Coronary artery (tissue), 2 donors: ENCODE measurements at regions not wholly inside any gene's neighbourhood (a gene's known extent, or its start where the extent isn't known, plus 50 kb on each side); places are given as distances from the start of the nearest gene placed in this dataset.

Experiments
- DNase-seq: peaks from one replicate; pipeline ENCODE4 v3.0.0-alpha.2; 2017; ENCODE audit warnings: low spot score
- H3K27ac ChIP-seq, 2 donors: fragments of 200-600 bp; sonication (generic); one replicate each; pipeline ENCODE4 v1.5.1; 2016 to 2019
- H3K4me3 ChIP-seq: fragments of 200-600 bp; sonication (generic); 2 replicates; pipeline ENCODE4 v1.5.1; 2016; ENCODE audit warnings: mild to moderate bottlenecking, moderate library complexity
- TF ChIP-seq, protein P1 (sequence below): fragments of 200-600 bp; sonication (generic); IDR thresholded peaks from one replicate; pipeline ENCODE4 v1.5.1; 2019; ENCODE audit warnings: antibody characterized with exemption

GRCh38 chr13:105567951-105568525 is 967.4 kb downstream of the EFNB2 start:
- H3K4me3 ChIP-seq: no peak overlapping the region
- H3K27ac ChIP-seq: no peak overlapping the region
- no peak for DNase-seq
- TF ChIP-seq, protein P1, sequence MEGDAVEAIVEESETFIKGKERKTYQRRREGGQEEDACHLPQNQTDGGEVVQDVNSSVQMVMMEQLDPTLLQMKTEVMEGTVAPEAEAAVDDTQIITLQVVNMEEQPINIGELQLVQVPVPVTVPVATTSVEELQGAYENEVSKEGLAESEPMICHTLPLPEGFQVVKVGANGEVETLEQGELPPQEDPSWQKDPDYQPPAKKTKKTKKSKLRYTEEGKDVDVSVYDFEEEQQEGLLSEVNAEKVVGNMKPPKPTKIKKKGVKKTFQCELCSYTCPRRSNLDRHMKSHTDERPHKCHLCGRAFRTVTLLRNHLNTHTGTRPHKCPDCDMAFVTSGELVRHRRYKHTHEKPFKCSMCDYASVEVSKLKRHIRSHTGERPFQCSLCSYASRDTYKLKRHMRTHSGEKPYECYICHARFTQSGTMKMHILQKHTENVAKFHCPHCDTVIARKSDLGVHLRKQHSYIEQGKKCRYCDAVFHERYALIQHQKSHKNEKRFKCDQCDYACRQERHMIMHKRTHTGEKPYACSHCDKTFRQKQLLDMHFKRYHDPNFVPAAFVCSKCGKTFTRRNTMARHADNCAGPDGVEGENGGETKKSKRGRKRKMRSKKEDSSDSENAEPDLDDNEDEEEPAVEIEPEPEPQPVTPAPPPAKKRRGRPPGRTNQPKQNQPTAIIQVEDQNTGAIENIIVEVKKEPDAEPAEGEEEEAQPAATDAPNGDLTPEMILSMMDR: no peak

GRCh38 chr13:105565136-105565727 is 970.2 kb downstream of the EFNB2 start:
- DNase-seq: no peak
- no peak overlapping the region for H3K27ac ChIP-seq
- H3K4me3 ChIP-seq: no peak overlapping the region
- TF ChIP-seq, protein P1: no peak

- DNase-seq: no peak
- TF ChIP-seq, protein P1: no peak
- H3K27ac ChIP-seq: no peak overlapping the region
- no peak overlapping the region for H3K4me3 ChIP-seq
These were observed 983.4 kb downstream of the EFNB2 start for GRCh38 chr13:105552078-105552477.

DNA sequence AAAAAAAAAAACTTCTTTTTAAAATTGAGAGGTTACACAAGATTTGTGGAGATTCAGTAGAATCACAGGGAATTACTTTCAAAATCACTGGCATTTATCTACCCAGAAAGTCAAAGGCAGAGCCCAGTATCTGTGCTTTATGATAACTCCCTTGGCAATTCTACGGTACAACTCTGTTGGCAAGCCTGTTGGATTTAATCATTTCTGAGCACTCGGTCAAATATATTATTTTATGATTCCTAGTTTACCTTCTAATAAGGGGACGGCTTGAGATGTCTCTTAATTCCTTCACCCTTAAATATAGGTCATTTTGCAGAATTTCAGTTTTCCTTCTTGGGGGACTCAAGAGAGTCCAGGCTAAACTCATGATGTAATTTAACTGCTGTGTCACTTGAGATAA is 987.6 kb downstream of the EFNB2 start:
- no peak for DNase-seq
- Histone ChIP-seq H3K27ac (no peak overlapping the region), H3K4me3 (no peak overlapping the region)
- TF ChIP-seq, protein P1: no peak

GRCh38 chr13:105545811-105546210 is 989.7 kb downstream of the EFNB2 start:
- Histone ChIP-seq H3K27ac (no peak overlapping the region), H3K4me3 (no peak overlapping the region)
- no peak for DNase-seq
- TF ChIP-seq, protein P1: no peak

DNA sequence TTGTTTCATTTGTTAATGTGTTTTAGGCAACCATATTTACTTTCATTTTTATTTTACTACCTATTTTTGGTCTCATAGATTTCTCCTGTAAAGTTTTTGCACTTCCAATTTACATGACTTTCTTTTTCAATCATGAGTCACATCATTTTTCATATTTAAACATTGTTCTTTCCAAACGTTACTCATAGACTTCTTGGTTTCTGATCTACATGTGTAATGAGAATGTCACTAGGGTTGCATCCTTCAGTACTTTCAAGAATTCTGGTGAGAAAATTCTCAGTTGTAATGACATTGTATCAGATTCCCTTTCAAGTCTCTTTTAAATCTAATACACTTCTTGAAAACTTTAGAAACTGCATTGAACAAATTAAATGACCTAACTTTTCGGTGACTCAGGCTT is 991.7 kb downstream of the EFNB2 start:
- DNase-seq: no peak
- TF ChIP-seq, protein P1: no peak
- Histone ChIP-seq H3K27ac (no peak overlapping the region), H3K4me3 (no peak overlapping the region)

DNA sequence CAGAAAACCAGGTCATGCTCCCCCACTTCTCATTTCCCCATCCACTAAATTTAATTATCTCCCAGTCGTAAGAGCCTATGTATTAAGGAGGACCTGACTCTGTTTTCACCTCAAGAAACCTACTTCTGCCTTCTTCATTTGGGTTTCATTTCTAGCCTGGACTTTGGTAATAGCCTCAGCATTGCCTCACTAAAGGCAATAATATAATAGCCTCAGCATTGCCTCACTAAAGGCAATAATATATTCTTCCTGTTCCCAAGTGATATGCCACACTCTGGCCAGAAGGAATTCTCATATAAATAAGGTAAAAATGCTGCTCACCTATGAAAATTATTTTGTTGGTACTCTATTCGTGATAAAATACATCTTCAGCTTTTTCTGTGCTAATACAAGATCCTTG is 993.9 kb downstream of the EFNB2 start:
- Histone ChIP-seq H3K27ac (no peak overlapping the region), H3K4me3 (no peak overlapping the region)
- no peak for DNase-seq
- TF ChIP-seq, protein P1: no peak
